ENCODE measurements at regions not wholly inside any gene's neighbourhood (a gene's known extent, or its start where the extent isn't known, plus 50 kb on each side); places are given as distances from the start of the nearest gene placed in this dataset.
"Not testable (repeated sequence)": the region's sequence is repeated elsewhere in the genome, so short reads cannot be mapped to it uniquely, and the experiment has no call there.

GRCh38 chr6:66048684-66049474, 341.9 kb upstream of the EYS start:
- no peak for DNase-seq (ENCODE audit: low spot score)

GRCh38 chr6:66032626-66033025, 325.6 kb upstream of the EYS start:
- DNase-seq (ENCODE audit: low spot score) = no peak

- DNase-seq (ENCODE audit: low spot score) = no peak
Observed at GRCh38 chr6:66029391-66029790, 322.4 kb upstream of the EYS start.

- no peak for DNase-seq (ENCODE audit: low spot score)
Observed at GRCh38 chr6:65999288-65999791, 292.3 kb upstream of the EYS start.

- DNase-seq (ENCODE audit: low spot score) = no peak
Observed at GRCh38 chr6:65998544-65998943, 291.5 kb upstream of the EYS start.

DNA sequence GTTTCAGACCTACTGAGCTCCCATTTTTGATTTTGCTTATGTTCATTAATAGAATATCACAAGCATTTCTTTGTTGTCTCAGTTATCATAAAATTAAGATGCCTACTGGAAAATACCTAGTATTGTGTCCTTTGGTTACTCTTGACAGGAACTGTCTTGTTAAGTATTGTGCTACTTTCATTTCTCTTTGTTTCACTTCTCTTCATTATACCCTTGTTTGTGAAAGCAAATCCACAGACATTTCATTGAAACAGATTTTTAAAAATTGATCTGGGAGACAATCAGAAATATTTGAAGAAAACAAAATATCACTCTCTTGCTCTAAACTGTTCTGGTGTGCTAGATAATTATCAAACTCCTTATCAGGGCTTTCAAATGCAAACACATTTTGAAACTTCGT, 290.5 kb upstream of the EYS start:
- DNase-seq (ENCODE audit: low spot score) = no peak

- no peak for DNase-seq (ENCODE audit: low spot score)
Observed at GRCh38 chr6:65996096-65996495, 289.1 kb upstream of the EYS start.

- DNase-seq (ENCODE audit: low spot score) = no peak
Observed at GRCh38 chr6:65989676-65990075, 282.6 kb upstream of the EYS start.

DNA sequence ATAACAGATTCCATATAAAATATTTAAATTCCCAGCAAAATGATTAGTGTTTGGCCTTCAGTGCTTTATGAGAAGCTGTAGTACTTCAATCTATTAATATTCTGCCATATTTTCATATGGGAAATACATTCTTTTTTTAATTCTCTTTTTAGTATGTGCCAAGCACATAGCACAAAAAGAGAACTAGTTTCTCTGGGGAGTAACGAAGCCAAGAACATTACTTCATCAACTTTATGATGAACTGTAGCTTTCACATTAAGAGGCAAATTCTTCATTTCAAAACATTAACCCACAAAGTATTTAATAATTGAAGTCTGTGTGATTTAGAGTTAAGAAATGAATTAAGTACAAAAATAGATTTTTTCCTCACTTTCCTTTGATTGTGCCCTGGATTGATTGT, 281.0 kb upstream of the EYS start:
- DNase-seq (ENCODE audit: low spot score) = no peak

GRCh38 chr6:65984089-65984488, 277.1 kb upstream of the EYS start:
- no peak for DNase-seq (ENCODE audit: low spot score)

- DNase-seq (ENCODE audit: low spot score) = no peak
Observed at GRCh38 chr6:65979120-65979519, 272.1 kb upstream of the EYS start.

GRCh38 chr6:65971252-65971651, 264.2 kb upstream of the EYS start:
- not testable (repeated sequence) for DNase-seq (ENCODE audit: low spot score)

GRCh38 chr6:65964261-65964660, 257.2 kb upstream of the EYS start:
- no peak for DNase-seq (ENCODE audit: low spot score)

- no peak for DNase-seq (ENCODE audit: low spot score)
Observed at GRCh38 chr6:65955034-65955433, 248.0 kb upstream of the EYS start.

DNA sequence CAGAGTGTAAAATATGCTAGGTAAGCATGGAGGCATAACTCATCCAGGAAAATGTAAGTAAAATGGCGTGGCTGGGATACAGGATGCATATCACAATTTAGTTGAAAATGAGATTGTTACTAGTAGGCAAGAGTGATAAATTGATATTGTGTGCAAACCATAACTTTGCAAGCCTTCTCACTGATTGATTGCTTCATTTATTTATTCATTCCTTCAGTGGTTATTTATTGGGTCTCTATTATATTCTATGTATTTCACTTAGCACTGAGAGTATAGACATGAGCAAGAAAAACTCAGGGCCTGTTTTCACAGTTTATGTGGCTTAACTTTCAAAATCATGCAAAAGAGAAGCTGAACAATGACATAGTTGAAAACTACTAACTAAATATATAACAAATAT, 241.0 kb upstream of the EYS start:
- DNase-seq (ENCODE audit: low spot score) = no peak

GRCh38 chr6:65943548-65943947, 236.5 kb upstream of the EYS start:
- DNase-seq (ENCODE audit: low spot score) = no peak

- DNase-seq (ENCODE audit: low spot score) = no peak
Observed at GRCh38 chr6:65943051-65943450, 236.0 kb upstream of the EYS start.

- DNase-seq (ENCODE audit: low spot score) = peak; percentile 27
Observed at GRCh38 chr6:65938000-65938399, 231.0 kb upstream of the EYS start.

DNA sequence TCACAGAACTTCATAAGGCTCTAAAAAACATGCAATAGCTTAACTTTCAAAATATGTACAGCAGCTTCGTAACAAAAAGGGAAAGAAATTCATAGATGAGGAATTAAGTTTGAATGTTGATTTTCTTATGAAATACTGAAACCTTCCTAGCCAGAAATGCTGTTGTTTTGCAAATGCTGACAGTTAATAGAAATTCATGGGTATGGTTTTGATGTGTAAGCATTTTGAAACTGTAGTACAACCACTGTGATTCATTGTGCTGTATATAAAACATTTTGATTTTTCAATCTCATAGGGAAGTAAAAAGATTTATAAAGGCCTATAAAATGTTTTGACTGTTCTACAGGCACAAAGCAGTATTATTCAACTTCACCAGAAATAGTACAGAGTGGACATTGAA, 228.4 kb upstream of the EYS start:
- DNase-seq (ENCODE audit: low spot score) = no peak

GRCh38 chr6:65933390-65933789, 226.4 kb upstream of the EYS start:
- no peak for DNase-seq (ENCODE audit: low spot score)

GRCh38 chr6:65927141-65927540, 220.1 kb upstream of the EYS start:
- DNase-seq (ENCODE audit: low spot score) = no peak

DNA sequence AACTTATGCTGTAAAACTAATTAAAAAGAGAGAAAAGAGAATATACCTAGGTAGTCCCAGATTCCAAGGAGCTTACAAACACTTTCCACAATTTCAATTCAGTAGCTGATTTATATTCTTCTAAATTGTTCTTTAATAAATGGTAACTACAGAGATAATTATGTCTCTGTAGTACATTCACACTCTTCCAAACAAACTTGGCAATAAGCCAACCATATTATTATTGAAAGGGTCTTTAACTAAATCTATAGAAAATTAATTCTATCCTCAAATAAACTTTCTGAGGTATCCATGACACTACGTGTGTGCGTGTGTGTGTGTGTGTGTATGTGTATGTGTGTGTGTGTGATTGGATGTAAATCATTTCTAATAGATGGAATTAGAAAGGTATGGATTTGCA, 217.4 kb upstream of the EYS start:
- DNase-seq (ENCODE audit: low spot score) = no peak

DNA sequence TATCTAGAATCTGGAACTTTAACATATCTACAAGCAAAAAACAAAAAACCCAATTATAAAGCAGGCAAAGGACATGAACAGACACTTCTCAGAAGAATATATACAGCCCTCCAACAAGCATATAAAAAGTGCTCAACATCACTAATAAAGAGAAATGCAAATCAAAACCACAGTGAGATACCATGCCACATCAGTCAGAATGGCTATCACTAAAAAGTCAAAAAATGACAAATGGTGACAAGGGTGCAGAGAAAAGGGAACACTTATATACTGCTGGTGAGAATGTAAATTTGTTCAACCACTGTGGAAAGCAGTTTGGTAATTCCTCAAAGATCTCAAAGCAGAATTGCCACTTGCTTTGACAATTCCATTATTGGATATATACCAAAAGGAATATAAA, 215.0 kb upstream of the EYS start:
- no peak for DNase-seq (ENCODE audit: low spot score)

GRCh38 chr6:65908065-65908464, 201.0 kb upstream of the EYS start:
- no peak for DNase-seq (ENCODE audit: low spot score)

Measured in H4 (cell line).